Fibroblast of skin of left quadriceps (primary cell): ENCODE measurements at regions not wholly inside any gene's neighbourhood (a gene's known extent, or its start where the extent isn't known, plus 50 kb on each side); places are given as distances from the start of the nearest gene placed in this dataset.
"Not testable (repeated sequence)": the region's sequence is repeated elsewhere in the genome, so short reads cannot be mapped to it uniquely, and the experiment has no call there.

ENCODE experiments used
- DNase-seq, 2 experiments: peaks; one replicate each; pipeline ENCODE4 v3.0.0-alpha.2; 2013; ENCODE audit warnings: low read depth in 2 of 2

DNA sequence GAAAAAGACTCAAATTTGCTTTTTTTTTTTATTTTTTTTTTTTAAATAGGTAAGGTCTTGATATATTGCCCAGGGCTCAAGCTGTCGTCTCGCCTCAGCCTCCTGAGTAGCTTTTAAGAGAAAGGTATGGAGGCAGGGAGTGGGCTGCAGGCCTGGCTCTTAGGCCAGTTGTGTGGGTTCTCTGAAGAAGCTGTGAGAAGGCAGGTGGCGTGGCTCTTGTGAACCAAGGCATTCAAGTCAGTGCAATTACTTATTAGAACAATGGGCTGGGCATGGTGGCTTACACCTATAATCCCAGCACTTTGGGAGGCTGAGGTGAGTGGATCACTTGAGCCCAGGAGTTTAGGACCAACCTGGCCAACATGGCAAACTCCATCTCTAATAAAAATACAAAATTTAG is 244.0 kb upstream of the SFRP2 start:
- DNase-seq: no peak

DNA sequence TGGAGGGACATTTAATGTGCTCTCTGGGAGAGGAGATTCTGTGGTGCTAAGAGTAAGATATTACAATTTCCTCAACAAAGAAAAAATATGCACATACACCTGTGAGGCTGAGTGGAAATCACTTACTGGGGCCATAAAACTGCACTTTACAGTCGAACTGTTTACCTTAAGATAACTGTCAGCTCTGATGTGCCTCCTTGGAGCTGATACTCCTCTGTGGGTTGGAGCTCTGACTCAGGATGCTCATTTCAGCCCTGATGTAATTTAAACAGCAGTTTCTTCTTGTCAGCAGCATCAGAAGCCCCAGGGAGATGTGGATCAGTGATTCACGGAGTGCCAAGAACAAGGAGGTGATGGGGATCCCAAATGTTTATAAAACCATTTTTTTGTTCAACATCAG is 241.9 kb upstream of the SFRP2 start:
- DNase-seq: no peak

DNA sequence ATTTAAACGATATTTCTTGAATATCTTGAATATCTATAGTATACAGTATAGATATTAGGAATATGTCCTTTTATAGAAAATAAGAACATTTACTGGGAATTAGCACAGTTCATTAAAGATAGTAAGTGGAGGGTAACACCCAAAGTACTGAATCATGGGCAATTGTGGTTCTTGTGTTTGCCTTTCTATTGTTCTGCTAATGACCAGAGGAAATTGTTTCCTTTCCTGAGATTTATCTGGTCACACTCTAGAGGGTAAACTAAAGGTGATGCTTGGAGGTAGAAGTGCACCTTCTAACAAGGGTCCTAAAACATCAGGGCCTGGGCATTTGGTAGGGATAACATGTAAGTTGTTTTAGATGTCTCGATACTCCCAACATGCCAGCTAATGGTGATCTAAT is 241.3 kb upstream of the SFRP2 start:
- DNase-seq: no peak

DNA sequence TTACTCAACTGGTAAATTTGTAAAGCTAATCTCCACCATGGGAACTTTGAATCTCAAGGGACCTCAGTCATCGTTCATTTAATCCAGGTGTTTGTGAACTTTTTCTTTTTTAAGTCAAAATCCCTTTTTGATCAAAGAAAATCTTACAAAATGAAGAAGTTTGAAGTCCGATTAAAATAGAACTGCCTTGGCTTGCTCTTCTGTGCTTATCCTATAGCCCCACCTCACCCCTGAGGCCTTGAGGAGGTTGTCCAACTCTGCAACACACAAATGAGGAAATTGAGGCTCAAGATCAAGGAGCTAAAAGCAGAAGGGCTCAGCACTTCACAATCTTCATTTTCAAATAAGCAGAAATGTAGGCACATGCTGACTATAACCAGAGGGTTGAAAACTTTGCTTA is 240.3 kb upstream of the SFRP2 start:
- DNase-seq: no peak

GRCh38 chr4:154025110-154025509 is 236.2 kb upstream of the SFRP2 start:
- DNase-seq: no peak

GRCh38 chr4:154024097-154024694 is 235.3 kb upstream of the SFRP2 start:
- no peak for DNase-seq

GRCh38 chr4:154023671-154024070 is 234.8 kb upstream of the SFRP2 start:
- not testable (repeated sequence) for DNase-seq

- no peak for DNase-seq
Measured at GRCh38 chr4:154019811-154020210, 230.9 kb upstream of the SFRP2 start.

DNA sequence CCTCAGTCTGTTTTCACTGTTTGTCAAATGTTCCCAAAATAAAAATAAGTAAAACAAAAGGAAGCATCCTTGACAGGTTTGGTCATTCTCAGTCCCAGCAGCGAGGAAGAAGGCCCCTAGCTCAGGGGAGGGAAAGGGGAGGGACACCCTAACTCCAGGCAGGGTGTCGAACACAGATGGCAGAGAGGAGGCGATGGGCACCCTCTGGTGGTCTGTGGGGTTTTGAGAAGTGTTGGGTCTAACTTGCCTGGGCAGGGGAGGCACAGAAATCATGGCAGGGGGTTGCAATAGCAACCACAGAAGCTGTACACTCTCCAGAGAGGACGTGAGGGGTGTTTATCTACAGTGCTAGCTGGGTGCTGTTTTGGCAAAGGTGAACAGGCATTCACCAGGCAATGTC is 229.8 kb upstream of the SFRP2 start:
- DNase-seq: no peak

DNA sequence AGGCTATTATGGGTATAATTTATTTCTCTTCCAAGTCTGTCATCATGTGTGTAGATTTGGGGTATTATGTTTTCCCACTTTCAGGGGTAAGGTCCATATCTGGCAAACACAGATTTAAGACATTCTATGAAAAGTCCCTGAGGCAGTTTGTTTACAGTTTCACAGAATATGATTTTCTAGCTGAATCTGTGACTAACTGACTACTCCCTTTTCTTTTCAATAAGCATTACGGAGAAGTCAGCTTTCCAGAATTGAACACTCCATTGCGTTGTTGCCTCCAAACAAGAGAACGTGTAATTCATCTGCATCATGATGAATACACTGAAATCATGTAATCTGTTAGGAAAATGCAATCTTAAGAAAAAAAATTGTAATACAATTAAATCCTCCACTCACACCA is 226.7 kb upstream of the SFRP2 start:
- DNase-seq: no peak

- no peak for DNase-seq
Measured at GRCh38 chr4:154014407-154015321, 225.8 kb upstream of the SFRP2 start.

- no peak for DNase-seq
Measured at GRCh38 chr4:154013576-154013975, 224.7 kb upstream of the SFRP2 start.

DNA sequence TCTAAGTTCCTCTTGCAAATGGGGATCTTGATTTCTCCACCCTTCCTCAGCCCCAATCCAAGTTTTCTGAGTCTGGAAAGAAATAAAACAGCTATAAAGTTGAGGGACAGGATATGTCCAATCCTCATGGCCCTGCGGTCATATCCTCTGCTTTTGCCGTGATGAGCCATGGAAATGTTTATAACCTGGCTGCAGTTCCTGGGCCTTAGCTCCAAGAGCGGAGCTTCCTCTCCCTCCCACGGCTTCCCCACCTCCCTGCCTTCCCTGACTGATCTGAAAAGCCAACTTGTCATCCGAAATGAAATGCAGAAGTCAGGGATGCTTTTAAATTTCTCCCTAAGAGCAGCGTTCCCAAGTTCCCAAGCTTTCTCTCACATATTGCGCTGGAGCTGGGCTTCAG is 221.5 kb upstream of the SFRP2 start:
- DNase-seq: no peak

GRCh38 chr4:154009788-154010187 is 220.9 kb upstream of the SFRP2 start:
- no peak for DNase-seq

DNA sequence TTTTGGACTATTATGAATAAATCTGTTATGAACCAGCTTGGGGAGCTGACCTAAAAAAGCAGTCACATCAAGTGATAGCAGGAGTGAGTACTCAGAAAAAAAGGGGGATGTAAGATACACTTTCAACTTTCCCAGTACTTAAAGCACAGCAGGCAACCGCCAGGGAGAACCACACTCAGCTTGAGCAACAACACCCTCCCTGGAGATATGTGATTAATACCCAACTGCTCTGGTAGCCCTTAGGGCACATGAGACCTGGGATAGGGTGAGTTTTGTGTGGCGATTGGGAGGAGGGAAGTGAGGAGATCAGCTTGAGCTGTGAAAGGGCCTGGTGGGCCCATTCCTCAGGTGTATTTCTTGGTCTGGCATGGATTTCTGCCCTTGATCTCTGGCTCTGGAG is 220.3 kb upstream of the SFRP2 start:
- no peak for DNase-seq

DNA sequence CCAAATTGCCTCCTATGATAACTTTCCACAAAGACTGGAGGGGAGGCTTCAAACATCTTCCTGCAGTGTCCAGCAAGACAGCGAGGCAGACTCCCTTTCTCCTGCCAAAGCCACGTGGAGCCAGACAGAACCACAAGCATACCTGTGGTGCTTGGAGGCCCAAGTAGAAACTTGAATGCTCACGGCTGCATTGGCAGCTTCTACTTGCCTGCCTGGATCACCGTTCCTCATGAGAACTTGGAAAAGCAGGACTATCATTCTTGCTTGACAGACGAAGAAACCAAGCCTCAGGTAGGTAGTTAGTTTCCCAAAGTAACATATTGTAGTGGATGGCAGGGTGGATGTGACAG is 216.3 kb upstream of the SFRP2 start:
- no peak for DNase-seq

GRCh38 chr4:154004507-154005170 is 215.8 kb upstream of the SFRP2 start:
- peak; percentile 72 to 78 for DNase-seq

- no peak for DNase-seq
Measured at GRCh38 chr4:154004016-154004415, 215.1 kb upstream of the SFRP2 start.

GRCh38 chr4:154003378-154003777 is 214.5 kb upstream of the SFRP2 start:
- no peak for DNase-seq

GRCh38 chr4:154001193-154001592 is 212.3 kb upstream of the SFRP2 start:
- DNase-seq: no peak

DNA sequence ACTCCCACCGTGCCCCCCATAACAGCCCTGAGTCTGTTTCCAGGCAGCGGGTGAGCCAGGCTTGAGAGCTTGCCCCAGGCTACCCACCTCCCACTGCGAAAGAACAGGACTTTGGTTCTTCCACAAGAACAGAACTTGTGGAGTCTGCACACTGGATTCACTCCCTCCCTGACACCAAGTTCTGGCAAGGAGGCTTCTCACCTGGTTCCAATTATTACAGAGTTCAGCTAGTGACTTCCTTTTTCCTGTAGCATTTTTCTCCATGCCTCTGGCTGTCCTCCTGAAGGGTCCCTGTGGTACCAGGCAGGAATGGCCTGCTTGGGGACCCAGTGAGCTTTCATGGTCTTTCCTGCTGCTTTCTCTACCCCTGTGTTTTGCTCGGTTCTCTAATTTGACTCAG is 208.6 kb upstream of the SFRP2 start:
- no peak for DNase-seq

- DNase-seq: no peak
Measured at GRCh38 chr4:153989505-153989904, 200.6 kb upstream of the SFRP2 start.
